GM04503 (cell line): ENCODE measurements at regions not wholly inside any gene's neighbourhood (a gene's known extent, or its start where the extent isn't known, plus 50 kb on each side); places are given as distances from the start of the nearest gene placed in this dataset.

Source experiments
- DNase-seq: peaks from one replicate; pipeline ENCODE4 v3.0.0-alpha.2; 2012; ENCODE audit warnings: low read depth

- no peak for DNase-seq
These were observed 84.6 kb upstream of the MAX start for GRCh38 chr14:65186951-65187350.

GRCh38 chr14:65187421-65188049 lies 85.2 kb upstream of the MAX start:
- no peak for DNase-seq

- no peak for DNase-seq
These were observed 88.0 kb upstream of the MAX start for GRCh38 chr14:65190312-65190711.

GRCh38 chr14:65191716-65192115 lies 89.4 kb upstream of the MAX start:
- DNase-seq: no peak

- no peak for DNase-seq
These were observed 90.4 kb upstream of the MAX start for GRCh38 chr14:65192686-65193085.

- DNase-seq: no peak
These were observed 91.7 kb upstream of the MAX start for GRCh38 chr14:65193916-65194590.

GRCh38 chr14:65195042-65195719 lies 92.9 kb upstream of the MAX start:
- DNase-seq: no peak

GRCh38 chr14:65198346-65198745 lies 96.0 kb upstream of the MAX start:
- DNase-seq: no peak

GRCh38 chr14:65200454-65200853 lies 98.1 kb upstream of the MAX start:
- no peak for DNase-seq

GRCh38 chr14:65203574-65203973 lies 101.3 kb upstream of the MAX start:
- no peak for DNase-seq

- no peak for DNase-seq
These were observed 101.7 kb upstream of the MAX start for GRCh38 chr14:65204056-65204455.

- DNase-seq: no peak
These were observed 103.7 kb upstream of the MAX start for GRCh38 chr14:65206078-65206447.

GRCh38 chr14:65206448-65207096 lies 104.3 kb upstream of the MAX start:
- DNase-seq: no peak

- DNase-seq: no peak
These were observed 106.2 kb upstream of the MAX start for GRCh38 chr14:65208548-65208947.

GRCh38 chr14:65210118-65210821 lies 108.0 kb upstream of the MAX start:
- DNase-seq: no peak

- DNase-seq: no peak
These were observed 108.5 kb upstream of the MAX start for GRCh38 chr14:65210822-65211182.

GRCh38 chr14:65211341-65211987 lies 109.1 kb upstream of the MAX start:
- DNase-seq: no peak

- DNase-seq: no peak
These were observed 111.0 kb upstream of the MAX start for GRCh38 chr14:65213316-65213715.

GRCh38 chr14:65214741-65215140 lies 112.4 kb upstream of the MAX start:
- no peak for DNase-seq

- DNase-seq: no peak
These were observed 117.0 kb upstream of the MAX start for GRCh38 chr14:65219353-65219752.

- no peak for DNase-seq
These were observed 120.1 kb upstream of the MAX start for GRCh38 chr14:65222440-65222858.

GRCh38 chr14:65223636-65224035 lies 121.3 kb upstream of the MAX start:
- no peak for DNase-seq
